Liver (tissue), 8 donors: ENCODE measurements at regions not wholly inside any gene's neighbourhood (a gene's known extent, or its start where the extent isn't known, plus 50 kb on each side); places are given as distances from the start of the nearest gene placed in this dataset.
A peak's percentile ranks its signal among the peaks of the same experiment; 100 is the strongest.

ENCODE experiments used
- DNase-seq: peaks from one replicate; pipeline ENCODE4 v3.0.0-alpha.2; 2017; ENCODE audit warnings: low spot score
- H3K27ac ChIP-seq, 2 donors: one replicate each; pipeline ENCODE4 v1.7.0; 2013; ENCODE audit warnings: inconsistent platforms in 2 of 2, low read length in 2 of 2, control low read depth in 1 of 2, low read depth in 1 of 2, mild to moderate bottlenecking in 1 of 2
- H3K27me3 ChIP-seq, 4 donors: one replicate each; pipeline versions ENCODE4 v1.6.1 to v1.7.0; 2013; ENCODE audit warnings: low read length in 3 of 4, inconsistent platforms in 1 of 4, mild to moderate bottlenecking in 1 of 4, moderate library complexity in 1 of 4; ENCODE audit not compliant: control insufficient read depth in 4 of 4, insufficient read depth in 4 of 4
- H3K36me3 ChIP-seq, 4 donors: one replicate each; pipeline versions ENCODE4 v1.6.1 to v1.7.0; 2013; ENCODE audit warnings: low read length in 3 of 4, mild to moderate bottlenecking in 3 of 4, low read depth in 1 of 4, moderate library complexity in 1 of 4; ENCODE audit not compliant: control insufficient read depth in 4 of 4, insufficient read depth in 3 of 4
- H3K4me1 ChIP-seq, 4 donors: one replicate each; pipeline versions ENCODE4 v1.6.1 to v1.7.0; 2013; ENCODE audit warnings: low read length in 3 of 4, mild to moderate bottlenecking in 3 of 4, moderate library complexity in 1 of 4; ENCODE audit not compliant: control insufficient read depth in 4 of 4, insufficient read depth in 4 of 4
- H3K4me3 ChIP-seq, 3 donors: one replicate each; pipeline versions ENCODE4 v1.6.1 to v1.7.0; 2013; ENCODE audit warnings: low read length in 3 of 3, control low read depth in 1 of 3, low read depth in 1 of 3, mild to moderate bottlenecking in 1 of 3
- H3K9ac ChIP-seq, 2 donors: one replicate each; pipeline ENCODE4 v1.7.0; 2013; ENCODE audit warnings: low read length in 2 of 2, mild to moderate bottlenecking in 2 of 2, moderate library complexity in 2 of 2, control low read depth in 1 of 2, low read depth in 1 of 2
- H3K9me3 ChIP-seq, 4 donors: one replicate each; pipeline versions ENCODE4 v1.6.1 to v1.7.0; 2013; ENCODE audit warnings: low read length in 3 of 4; ENCODE audit not compliant: control insufficient read depth in 4 of 4
- ATF3 ChIP-seq: IDR thresholded peaks from 2 replicates; pipeline ENCODE4 v1.6.1; 2016; ENCODE audit warnings: antibody characterized with exemption
- CTCF ChIP-seq: fragments of 150-350 bp; IDR thresholded peaks from 2 replicates; pipeline ENCODE4 v1.5.1; 2017; ENCODE audit warnings: improper control_type of control experiment, low read depth, low read length; ENCODE audit not compliant: missing input control
- FOXA2 ChIP-seq: IDR thresholded peaks from 2 replicates; pipeline ENCODE4 v1.6.1; 2016; ENCODE audit warnings: antibody characterized with exemption
- GABPA ChIP-seq, 2 donors: IDR thresholded peaks in 1 of 2; conservative IDR thresholded peaks in 1 of 2; 2 replicates each; pipeline ENCODE4 v1.6.1; 2016; ENCODE audit warnings: antibody characterized with exemption in 2 of 2, mild to moderate bottlenecking in 1 of 2, moderate library complexity in 1 of 2
- HNF4A ChIP-seq, 2 donors: conservative IDR thresholded peaks; 2 replicates each; pipeline ENCODE4 v1.6.1; 2016; ENCODE audit warnings: antibody characterized with exemption in 2 of 2, mild to moderate bottlenecking in 2 of 2
- HNF4G ChIP-seq: IDR thresholded peaks from 2 replicates; pipeline ENCODE4 v1.6.1; 2016; ENCODE audit warnings: antibody characterized with exemption
- JUND ChIP-seq, 2 donors: IDR thresholded peaks; 2 replicates each; pipeline ENCODE4 v1.6.1; 2016; ENCODE audit warnings: antibody characterized with exemption in 2 of 2
- NR2F2 ChIP-seq: IDR thresholded peaks from 2 replicates; pipeline ENCODE4 v1.6.1; 2016; ENCODE audit warnings: antibody characterized with exemption
- RAD21 ChIP-seq, 2 donors: IDR thresholded peaks; 2 replicates each; pipeline ENCODE4 v1.6.1; 2016; ENCODE audit warnings: antibody characterized with exemption in 2 of 2, mild to moderate bottlenecking in 2 of 2
- REST ChIP-seq: IDR thresholded peaks from 2 replicates; pipeline ENCODE4 v1.6.1; 2016; ENCODE audit warnings: antibody characterized with exemption, mild to moderate bottlenecking
- RXRA ChIP-seq, 2 donors: IDR thresholded peaks; 2 replicates each; pipeline ENCODE4 v1.6.1; 2017 to 2018; ENCODE audit warnings: antibody characterized with exemption in 2 of 2, mild to moderate bottlenecking in 1 of 2
- SP1 ChIP-seq: IDR thresholded peaks from 2 replicates; pipeline ENCODE4 v1.6.1; 2018; ENCODE audit warnings: antibody characterized with exemption, mild to moderate bottlenecking
- TAF1 ChIP-seq: conservative IDR thresholded peaks from 2 replicates; pipeline ENCODE4 v1.6.1; 2016; ENCODE audit warnings: antibody characterized with exemption, mild to moderate bottlenecking
- YY1 ChIP-seq: IDR thresholded peaks from 2 replicates; pipeline ENCODE4 v1.6.1; 2016; ENCODE audit warnings: antibody characterized with exemption, mild to moderate bottlenecking
- ZBTB33 ChIP-seq: IDR thresholded peaks from 2 replicates; pipeline ENCODE4 v1.6.1; 2016; ENCODE audit warnings: antibody characterized with exemption
- WGBS: extraction: QIAGEN DNeasy Blood & Tissue Kit; methylation state at CpG from one replicate; pipeline ENCODE4 v1.1.7; 2013; 5-methylcytosine and 5-hydroxymethylcytosine counted together
- donor health status: healthy.
- donor health status: healthy.
- donor health status: healthy.
- donor health status: healthy.
- donor health status: healthy.

GRCh38 chr5:1657161-1657741 is 133.5 kb upstream of the LPCAT1 start (continued):
- no peak for TF ChIP-seq GABPA (IDR thresholded peaks at IDR 0.05 in 1 of 2, conservative IDR thresholded peaks at IDR 0.05 in 1 of 2)
- TF ChIP-seq SP1 = no peak
- TF ChIP-seq ATF3 = no peak
- TF ChIP-seq CTCF = no peak
- TF ChIP-seq JUND (IDR thresholded peaks at IDR 0.05) = no peak
- no peak for TF ChIP-seq HNF4A (conservative IDR thresholded peaks at IDR 0.05)
- no peak for TF ChIP-seq HNF4G

- H3K36me3 ChIP-seq = no peaks in the 10 kb centered on the region
- peaks cover 0 to 8% (median 0%) of the 10 kb centered on the region in 4 donors for H3K27me3 ChIP-seq
- peak; percentile 24 for DNase-seq
- peaks cover 0 to 8% (median 0%) of the 10 kb centered on the region in 4 donors for H3K4me1 ChIP-seq
- no peak overlapping the region for H3K4me3 ChIP-seq
- WGBS = 87% methylated on average over 17 of the region's 17 CpGs
- TF ChIP-seq FOXA2 = no peak
- TF ChIP-seq JUND (IDR thresholded peaks at IDR 0.05) = no peak
- no peak for TF ChIP-seq TAF1
- TF ChIP-seq HNF4A (conservative IDR thresholded peaks at IDR 0.05) = no peak
- no peak for TF ChIP-seq SP1
- H3K27ac ChIP-seq = no peak overlapping the region
- H3K9ac ChIP-seq = no peak overlapping the region
- no peaks in the 10 kb centered on the region for H3K9me3 ChIP-seq
Observed at GRCh38 chr5:1656271-1656975, 132.7 kb upstream of the LPCAT1 start.

GRCh38 chr5:1655496-1656270 is 131.9 kb upstream of the LPCAT1 start:
- no peak for TF ChIP-seq RAD21 (IDR thresholded peaks at IDR 0.05)
- TF ChIP-seq REST = no peak
- no peak for TF ChIP-seq ZBTB33
- TF ChIP-seq NR2F2 = no peak
- no peak for TF ChIP-seq TAF1
- no peak for TF ChIP-seq YY1
- TF ChIP-seq SP1 = no peak
- no peak for TF ChIP-seq ATF3
- no peak for TF ChIP-seq RXRA (IDR thresholded peaks at IDR 0.05)
- TF ChIP-seq HNF4G = no peak
- H3K4me1 ChIP-seq = peaks cover 0 to 8% (median 0%) of the 10 kb centered on the region in 4 donors
- no peaks in the 10 kb centered on the region for H3K36me3 ChIP-seq
- H3K27ac ChIP-seq = no peak overlapping the region
- no peaks in the 10 kb centered on the region for H3K9me3 ChIP-seq
- peaks cover 0 to 8% (median 0%) of the 10 kb centered on the region in 4 donors for H3K27me3 ChIP-seq
- no peak overlapping the region for H3K4me3 ChIP-seq
- WGBS = 90% methylated on average over 27 of the region's 27 CpGs
- H3K9ac ChIP-seq = no peak overlapping the region
- peak; percentile 24 for DNase-seq
